Limb (tissue), 2 donors: ENCODE measurements at regions not wholly inside any gene's neighbourhood (a gene's known extent, or its start where the extent isn't known, plus 50 kb on each side); places are given as distances from the start of the nearest gene placed in this dataset.
"Not testable (repeated sequence)": the region's sequence is repeated elsewhere in the genome, so short reads cannot be mapped to it uniquely, and the experiment has no call there.

Experiments used
- DNase-seq, 2 donors: peaks; one replicate each; pipeline ENCODE4 v3.0.0-alpha.2; 2016; ENCODE audit errors: extremely low spot score in 2 of 2

DNA sequence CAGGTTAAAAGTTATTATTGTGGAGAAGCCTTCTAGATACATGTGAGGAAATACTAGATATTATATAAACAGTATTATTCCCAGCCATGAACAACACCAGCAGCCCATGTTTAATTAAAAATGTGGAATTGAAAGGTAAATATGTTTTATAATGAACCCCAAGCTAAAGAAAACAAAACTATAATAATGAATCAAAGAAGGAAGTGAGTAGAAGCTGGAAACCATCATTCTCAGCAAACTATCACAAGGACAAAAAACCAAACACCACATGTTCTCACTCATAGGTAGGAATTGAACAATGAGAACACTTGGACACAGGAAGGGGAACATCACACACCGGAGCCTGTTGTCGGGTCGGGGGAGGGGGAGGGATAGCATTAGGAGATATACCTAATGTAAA lies 167.6 kb upstream of the CXXC4 start:
- not testable (repeated sequence) for DNase-seq

GRCh38 chr4:104677116-104677515 lies 182.4 kb upstream of the CXXC4 start:
- peak in 1 of 2 donors; percentile 51 for DNase-seq

GRCh38 chr4:104682311-104682710 lies 187.6 kb upstream of the CXXC4 start:
- DNase-seq: no peak

DNA sequence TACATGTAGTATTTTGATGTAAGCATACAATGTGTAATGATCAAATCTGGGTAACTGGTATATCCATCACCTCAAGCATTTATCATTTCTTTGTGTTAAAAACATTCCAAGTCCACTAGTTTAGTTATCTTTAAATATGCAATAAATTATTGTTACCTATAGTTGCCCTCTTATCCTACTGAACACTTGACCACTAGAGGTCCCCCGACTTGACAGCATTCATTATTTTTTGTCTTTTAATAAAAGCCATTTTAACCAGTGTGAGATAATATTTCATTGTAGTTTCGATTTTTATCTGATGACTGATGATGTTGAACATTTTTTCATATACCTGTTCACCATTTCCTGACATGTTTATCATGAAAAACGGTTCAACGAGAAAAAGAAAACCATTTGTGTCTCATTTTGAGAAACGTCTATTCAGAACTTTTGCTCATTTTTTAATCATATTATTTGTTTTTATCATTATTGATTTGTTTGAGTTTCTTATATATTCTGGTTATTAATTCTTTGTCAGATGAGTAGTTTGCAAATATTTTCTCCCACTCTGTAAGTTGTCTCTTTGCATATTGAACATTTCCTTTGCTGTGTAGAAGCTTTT lies 199.0 kb upstream of the CXXC4 start:
- DNase-seq: no peak

GRCh38 chr4:104716584-104716983 lies 221.9 kb upstream of the CXXC4 start:
- DNase-seq: no peak

DNA sequence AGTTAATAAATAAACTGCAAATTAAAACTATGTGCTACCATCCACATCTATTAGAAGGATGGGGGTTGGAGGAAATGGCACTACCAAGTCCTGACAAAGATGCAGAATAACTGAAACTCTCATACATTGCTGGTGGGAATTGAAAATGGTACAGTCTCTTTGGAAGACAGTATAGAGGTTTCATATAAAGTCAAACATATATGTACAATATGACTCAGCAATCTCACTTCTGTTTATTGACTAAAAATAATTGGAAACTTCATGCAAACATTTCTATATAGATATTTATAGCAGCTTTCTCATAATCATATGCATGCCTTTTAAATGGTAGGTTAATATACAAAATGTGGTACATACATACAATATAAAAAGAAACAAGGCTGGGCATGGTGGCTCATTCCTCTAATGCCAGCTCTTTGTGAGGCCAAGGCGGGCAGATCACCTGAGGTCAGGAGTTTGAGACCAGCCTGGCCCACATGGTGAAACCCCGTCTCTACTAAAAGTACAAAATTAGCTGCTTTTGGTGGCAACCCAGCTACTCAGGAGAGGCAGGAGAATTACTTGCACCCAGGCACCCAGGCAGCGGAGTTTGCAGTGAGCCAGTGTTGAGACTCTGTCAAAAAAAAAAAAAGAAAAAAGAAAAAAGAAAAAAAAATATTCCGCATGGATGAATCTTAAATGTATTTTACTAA lies 225.0 kb upstream of the CXXC4 start:
- DNase-seq: no peak

GRCh38 chr4:104722467-104722866 lies 227.8 kb upstream of the CXXC4 start:
- DNase-seq: no peak

DNA sequence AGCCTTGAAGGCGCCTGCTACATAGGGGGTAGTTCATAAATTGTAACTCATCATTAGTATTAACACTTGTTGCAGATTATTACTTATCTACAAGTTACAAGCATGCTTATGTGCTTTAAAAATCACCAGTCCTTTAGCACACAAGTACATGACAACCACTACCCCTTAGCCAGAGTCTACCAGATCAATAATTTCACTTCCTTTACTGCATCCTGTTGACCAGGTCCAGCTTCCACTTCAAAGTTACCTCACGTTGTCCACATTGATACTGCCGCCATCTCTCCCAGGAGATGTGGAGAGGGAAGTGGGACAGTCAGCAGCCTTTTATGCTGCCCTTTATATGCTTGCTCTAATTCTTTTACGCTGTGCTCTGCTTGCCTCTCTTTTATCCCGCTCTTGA lies 231.3 kb upstream of the CXXC4 start:
- no peak for DNase-seq

DNA sequence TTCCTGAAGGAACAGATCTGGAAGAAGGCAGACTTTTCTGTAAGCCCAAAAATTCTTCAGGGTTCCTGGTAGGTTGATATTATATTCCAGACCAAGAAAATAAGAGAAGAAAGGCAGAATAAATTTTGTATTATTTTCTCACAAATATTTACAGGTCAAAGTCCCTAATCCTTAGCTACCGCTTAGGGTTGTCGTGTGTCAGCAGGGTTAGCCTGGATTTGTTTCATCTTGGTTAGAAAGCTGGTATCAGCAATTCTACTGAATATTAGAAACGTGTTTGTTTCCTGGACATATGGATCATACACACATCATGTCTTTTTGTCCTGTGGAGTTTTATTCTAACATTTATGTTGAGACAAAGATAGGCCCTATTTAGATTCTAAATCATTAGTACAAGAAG lies 232.9 kb upstream of the CXXC4 start:
- DNase-seq: no peak

- no peak for DNase-seq
These were observed 233.9 kb upstream of the CXXC4 start for GRCh38 chr4:104728380-104729122.

GRCh38 chr4:104732766-104733165 lies 238.1 kb upstream of the CXXC4 start:
- DNase-seq: no peak

GRCh38 chr4:104735174-104735573 lies 240.5 kb upstream of the CXXC4 start:
- DNase-seq: no peak

- DNase-seq: no peak
These were observed 245.5 kb upstream of the CXXC4 start for GRCh38 chr4:104740161-104740560.

- DNase-seq: no peak
These were observed 248.5 kb upstream of the CXXC4 start for GRCh38 chr4:104743215-104743653.

- DNase-seq: no peak
These were observed 252.9 kb upstream of the CXXC4 start for GRCh38 chr4:104747635-104748034.

DNA sequence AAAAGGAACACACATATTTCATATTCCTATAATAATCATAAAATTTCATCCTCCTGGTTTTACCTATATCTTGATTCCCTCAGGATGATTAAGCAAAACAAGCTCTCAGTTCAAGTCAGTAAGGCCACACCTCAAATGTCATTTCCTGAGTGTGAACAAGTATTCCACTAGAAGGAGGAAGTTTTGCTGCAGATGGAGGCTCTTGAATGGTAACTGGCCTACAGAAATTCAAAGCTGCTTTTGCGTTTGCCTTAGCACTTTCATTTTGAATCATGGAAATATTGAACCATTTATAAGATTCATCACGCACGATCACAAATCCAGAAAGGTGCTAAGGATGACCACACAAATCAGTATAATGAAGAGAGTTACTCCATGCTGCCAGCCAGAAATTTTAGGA lies 254.4 kb upstream of the CXXC4 start:
- no peak for DNase-seq

GRCh38 chr4:104750008-104750407 lies 255.3 kb upstream of the CXXC4 start:
- no peak for DNase-seq

DNA sequence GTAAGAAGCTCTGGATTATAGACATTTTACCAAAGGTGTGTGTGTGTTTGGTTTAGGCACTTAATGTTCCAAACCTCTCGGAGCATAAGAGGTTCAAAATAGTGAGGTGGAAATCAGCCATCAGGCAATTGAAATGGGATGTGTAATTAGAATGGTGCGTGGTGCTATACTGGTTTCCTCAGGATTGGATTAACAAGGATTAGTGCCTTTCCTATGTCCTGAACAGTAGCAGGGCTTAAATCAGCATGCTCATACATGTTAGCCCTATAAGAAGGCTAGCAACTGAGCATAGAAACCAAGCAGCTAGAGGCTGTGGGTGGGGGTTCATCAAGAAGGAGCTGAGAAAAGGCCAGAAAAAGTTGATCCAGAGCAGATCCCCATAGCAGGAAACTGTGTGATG lies 256.8 kb upstream of the CXXC4 start:
- DNase-seq: no peak

DNA sequence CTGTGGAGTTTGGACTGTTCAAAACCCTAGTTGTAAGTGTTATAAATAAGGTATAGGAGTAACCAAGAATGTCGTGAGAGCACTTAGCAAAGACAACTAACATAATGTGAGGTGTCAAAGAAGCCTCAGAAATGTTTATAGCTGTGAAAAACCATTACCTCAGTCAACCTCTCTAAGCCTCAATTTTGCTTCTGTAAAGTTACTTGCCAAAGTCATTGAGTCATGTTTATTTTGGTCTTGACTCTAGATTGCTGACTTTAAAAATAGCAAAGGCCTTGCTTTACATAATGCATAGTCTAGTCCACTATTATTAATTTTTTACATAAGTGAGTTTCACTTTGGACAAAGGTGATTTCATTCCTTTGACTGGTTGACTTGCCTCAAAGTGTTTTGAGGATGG lies 257.6 kb upstream of the CXXC4 start:
- DNase-seq: no peak

GRCh38 chr4:104756837-104757236 lies 262.1 kb upstream of the CXXC4 start:
- no peak for DNase-seq

DNA sequence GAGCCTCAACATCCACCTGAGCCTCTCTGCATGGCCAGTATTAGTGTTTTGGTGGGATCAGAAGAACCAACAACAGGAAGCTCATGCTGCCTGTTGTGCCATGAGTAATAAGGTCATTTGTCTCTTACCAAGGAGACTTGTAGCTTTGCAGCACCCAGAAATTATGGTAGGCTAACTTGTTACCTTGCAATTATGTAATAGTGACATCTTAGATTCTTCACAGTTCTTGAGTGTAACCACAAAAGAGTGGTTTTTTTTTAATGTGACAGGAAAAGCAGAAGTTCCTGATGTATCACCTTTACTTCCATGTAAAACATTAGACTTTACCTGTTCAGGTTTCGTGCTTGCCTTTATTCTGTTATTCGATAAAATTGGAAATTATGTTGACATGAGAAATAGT lies 263.9 kb upstream of the CXXC4 start:
- no peak for DNase-seq

DNA sequence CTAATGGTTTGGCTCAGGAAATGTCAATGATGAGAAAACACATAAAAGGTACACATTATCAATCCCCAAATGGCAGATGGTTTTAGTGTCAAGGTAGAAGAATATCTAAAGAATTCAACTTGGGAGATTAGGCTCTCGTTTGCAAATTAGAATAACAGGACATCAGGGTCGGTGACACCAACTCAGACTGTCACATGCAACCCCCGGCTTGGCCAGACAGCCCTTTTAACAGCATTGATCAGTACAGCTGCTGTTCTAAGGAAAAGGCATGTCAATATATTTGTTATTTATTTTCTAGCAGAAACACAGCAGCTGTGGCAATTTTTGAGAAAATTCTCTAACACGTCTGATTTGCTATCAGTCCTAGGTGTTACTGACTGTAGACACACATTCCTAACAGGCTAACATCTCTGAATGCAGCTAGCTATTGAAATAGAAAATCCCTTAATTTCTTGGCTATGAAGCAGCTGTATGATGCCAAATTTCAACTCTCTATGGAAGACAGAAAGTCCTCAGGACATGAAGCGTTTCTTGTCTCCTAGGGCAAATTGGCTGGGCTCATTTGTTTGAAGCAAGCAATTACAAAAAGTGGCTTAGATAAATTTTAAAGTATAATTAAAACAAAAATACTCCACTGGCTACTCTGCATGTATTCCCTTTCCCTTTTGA lies 269.0 kb upstream of the CXXC4 start:
- DNase-seq: no peak
